Progenitor cell of endocrine pancreas (in vitro differentiated cells): ENCODE measurements at regions not wholly inside any gene's neighbourhood (a gene's known extent, or its start where the extent isn't known, plus 50 kb on each side); places are given as distances from the start of the nearest gene placed in this dataset.

Source experiments
- DNase-seq: peaks from one replicate; pipeline ENCODE4 v3.0.0; 2021; ENCODE audit warnings: low spot score; ENCODE audit not compliant: unreplicated experiment
- H3K27ac Mint-ChIP-seq: 2 replicates; pipeline ENCODE4 v1.8.0; 2021; ENCODE audit warnings: mild to moderate bottlenecking, moderate library complexity, mixed read lengths
- H3K27me3 Mint-ChIP-seq: 2 replicates; pipeline ENCODE4 v1.8.0; 2021; ENCODE audit warnings: mixed read lengths
- H3K36me3 Mint-ChIP-seq: 2 replicates; pipeline ENCODE4 v1.8.0; 2022; ENCODE audit warnings: mixed read lengths; ENCODE audit not compliant: insufficient read depth
- H3K4me1 Mint-ChIP-seq: 2 replicates; pipeline ENCODE4 v1.8.0; 2021; ENCODE audit warnings: low read depth, mixed read lengths
- H3K4me3 Mint-ChIP-seq: 2 replicates; pipeline ENCODE4 v1.8.0; 2021; ENCODE audit warnings: low read depth, mild to moderate bottlenecking, moderate library complexity, mixed read lengths
- H3K9me3 Mint-ChIP-seq: 2 replicates; pipeline ENCODE4 v1.8.0; 2021; ENCODE audit warnings: low read depth, mixed read lengths
- TF ChIP-seq, protein P1 (sequence below): fragments of 200-600 bp; sonication (generic); IDR thresholded peaks from one replicate; pipeline ENCODE4 v1.5.0; 2021; ENCODE audit warnings: antibody characterized with exemption, mild to moderate bottlenecking; ENCODE audit not compliant: unreplicated experiment

GRCh38 chr14:53380052-53380866 is 227.1 kb upstream of the DDHD1 start:
- Mint-ChIP-seq H3K4me1 (no peaks in the 10 kb centered on the region), H3K27me3 (no peaks in the 10 kb centered on the region), H3K36me3 (no peaks in the 10 kb centered on the region), H3K4me3 (no peak overlapping the region), H3K9me3 (no peaks in the 10 kb centered on the region), H3K27ac (no peak overlapping the region)
- TF ChIP-seq, protein P1, sequence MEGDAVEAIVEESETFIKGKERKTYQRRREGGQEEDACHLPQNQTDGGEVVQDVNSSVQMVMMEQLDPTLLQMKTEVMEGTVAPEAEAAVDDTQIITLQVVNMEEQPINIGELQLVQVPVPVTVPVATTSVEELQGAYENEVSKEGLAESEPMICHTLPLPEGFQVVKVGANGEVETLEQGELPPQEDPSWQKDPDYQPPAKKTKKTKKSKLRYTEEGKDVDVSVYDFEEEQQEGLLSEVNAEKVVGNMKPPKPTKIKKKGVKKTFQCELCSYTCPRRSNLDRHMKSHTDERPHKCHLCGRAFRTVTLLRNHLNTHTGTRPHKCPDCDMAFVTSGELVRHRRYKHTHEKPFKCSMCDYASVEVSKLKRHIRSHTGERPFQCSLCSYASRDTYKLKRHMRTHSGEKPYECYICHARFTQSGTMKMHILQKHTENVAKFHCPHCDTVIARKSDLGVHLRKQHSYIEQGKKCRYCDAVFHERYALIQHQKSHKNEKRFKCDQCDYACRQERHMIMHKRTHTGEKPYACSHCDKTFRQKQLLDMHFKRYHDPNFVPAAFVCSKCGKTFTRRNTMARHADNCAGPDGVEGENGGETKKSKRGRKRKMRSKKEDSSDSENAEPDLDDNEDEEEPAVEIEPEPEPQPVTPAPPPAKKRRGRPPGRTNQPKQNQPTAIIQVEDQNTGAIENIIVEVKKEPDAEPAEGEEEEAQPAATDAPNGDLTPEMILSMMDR, result no peak
- no peak for DNase-seq

GRCh38 chr14:53378142-53378541 is 225.0 kb upstream of the DDHD1 start:
- Mint-ChIP-seq H3K27ac (no peak overlapping the region), H3K36me3 (no peaks in the 10 kb centered on the region), H3K9me3 (no peaks in the 10 kb centered on the region), H3K4me3 (no peak overlapping the region), H3K4me1 (no peaks in the 10 kb centered on the region), H3K27me3 (no peaks in the 10 kb centered on the region)
- no peak for DNase-seq
- TF ChIP-seq, protein P1, result no peak

DNA sequence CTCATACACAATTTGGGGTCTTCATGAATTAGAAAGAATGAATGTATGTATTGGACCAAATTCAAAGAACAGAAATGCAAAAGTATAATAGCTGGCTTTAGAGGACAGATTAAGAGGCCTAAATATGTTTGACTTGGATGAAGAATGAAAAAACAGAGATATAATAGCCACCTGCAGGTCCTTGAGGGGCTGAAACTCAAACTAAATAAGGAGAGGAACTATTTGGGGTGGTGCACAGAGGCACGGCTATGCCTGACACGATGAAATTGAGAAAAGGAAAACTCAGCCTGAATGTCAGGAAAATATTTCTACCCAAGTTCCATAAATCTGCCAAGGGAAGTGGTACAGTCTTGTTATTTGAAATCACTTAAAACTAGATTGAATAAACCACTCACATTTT is 222.9 kb upstream of the DDHD1 start:
- no peak for DNase-seq
- no peaks in the 10 kb centered on the region for H3K36me3 Mint-ChIP-seq
- no peaks in the 10 kb centered on the region for H3K27me3 Mint-ChIP-seq
- H3K4me1 Mint-ChIP-seq, result no peaks in the 10 kb centered on the region
- no peak overlapping the region for H3K4me3 Mint-ChIP-seq
- no peak overlapping the region for H3K27ac Mint-ChIP-seq
- no peaks in the 10 kb centered on the region for H3K9me3 Mint-ChIP-seq
- TF ChIP-seq, protein P1, result no peak

DNA sequence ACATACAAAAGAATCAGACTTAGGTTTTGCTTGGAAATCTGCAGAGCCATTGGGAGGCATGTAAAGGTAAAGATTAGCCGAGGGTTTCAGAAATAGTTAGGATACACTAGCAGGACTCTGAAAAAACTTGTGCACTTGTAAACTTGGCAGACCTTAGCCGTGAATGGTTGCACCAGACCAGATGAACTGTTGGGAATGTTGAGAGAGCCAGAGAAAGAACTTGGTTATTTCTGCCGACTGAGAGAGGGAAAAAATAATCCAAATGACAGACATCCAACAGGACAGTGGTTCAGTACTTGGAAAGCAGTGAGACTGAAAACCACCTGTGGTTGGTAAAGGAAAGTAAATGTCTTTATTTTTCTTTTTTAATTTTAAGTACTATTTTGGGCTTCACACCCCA is 222.5 kb upstream of the DDHD1 start:
- no peaks in the 10 kb centered on the region for H3K27me3 Mint-ChIP-seq
- no peaks in the 10 kb centered on the region for H3K36me3 Mint-ChIP-seq
- no peak for DNase-seq
- H3K27ac Mint-ChIP-seq, result no peak overlapping the region
- H3K4me3 Mint-ChIP-seq, result no peak overlapping the region
- TF ChIP-seq, protein P1, result no peak
- no peaks in the 10 kb centered on the region for H3K9me3 Mint-ChIP-seq
- no peaks in the 10 kb centered on the region for H3K4me1 Mint-ChIP-seq

- Mint-ChIP-seq H3K4me1 (no peaks in the 10 kb centered on the region), H3K27ac (no peak overlapping the region), H3K9me3 (peaks cover 2% of the 10 kb centered on the region)
These were observed 215.6 kb upstream of the DDHD1 start for GRCh38 chr14:53368711-53369201.

More at GRCh38 chr14:53368711-53369201, 215.6 kb upstream of the DDHD1 start:
- H3K27me3 Mint-ChIP-seq, result no peaks in the 10 kb centered on the region
- no peak overlapping the region for H3K4me3 Mint-ChIP-seq
- H3K36me3 Mint-ChIP-seq, result no peaks in the 10 kb centered on the region
- no peak for DNase-seq
- TF ChIP-seq, protein P1, result no peak
